ES-I3 (cell line): ENCODE measurements at regions not wholly inside any gene's neighbourhood (a gene's known extent, or its start where the extent isn't known, plus 50 kb on each side); places are given as distances from the start of the nearest gene placed in this dataset.
"Not testable (repeated sequence)": the region's sequence is repeated elsewhere in the genome, so short reads cannot be mapped to it uniquely, and the experiment has no call there.

Experiments used
- H3K36me3 ChIP-seq: 2 replicates; pipeline ENCODE4 v1.6.1; 2013; ENCODE audit warnings: mild to moderate bottlenecking, low read length, control low read depth, moderate library complexity; ENCODE audit not compliant: insufficient read depth
- H3K4me1 ChIP-seq: 2 replicates; pipeline ENCODE4 v1.6.1; 2013; ENCODE audit warnings: mild to moderate bottlenecking, control low read depth, low read length; ENCODE audit not compliant: insufficient read depth
- H3K9ac ChIP-seq: 2 replicates; pipeline ENCODE4 v1.6.1; 2013; ENCODE audit warnings: low read depth, mild to moderate bottlenecking, low read length, moderate library complexity
- H3K9me3 ChIP-seq: 2 replicates; pipeline ENCODE4 v1.6.1; 2013; ENCODE audit warnings: mild to moderate bottlenecking, low read length, moderate library complexity; ENCODE audit not compliant: control insufficient read depth, insufficient read depth

- Histone ChIP-seq H3K9me3 (no peaks in the 10 kb centered on the region; the same call in 1 of the 2 replicates), H3K4me1 (no peaks in the 10 kb centered on the region), H3K9ac (no peak overlapping the region), H3K36me3 (no peaks in the 10 kb centered on the region)
These were observed 295.2 kb downstream of the GJA1 start for GRCh38 chr6:121730616-121731015.

GRCh38 chr6:121731381-121731780 lies 295.9 kb downstream of the GJA1 start:
- H3K36me3 ChIP-seq, result no peaks in the 10 kb centered on the region
- H3K9me3 ChIP-seq, result no peaks in the 10 kb centered on the region; the same call in 1 of the 2 replicates
- H3K4me1 ChIP-seq, result no peaks in the 10 kb centered on the region
- H3K9ac ChIP-seq, result no peak overlapping the region

- no peak overlapping the region for H3K9ac ChIP-seq
- no peaks in the 10 kb centered on the region for H3K4me1 ChIP-seq
- no peaks in the 10 kb centered on the region; the same call in 1 of the 2 replicates for H3K9me3 ChIP-seq
- H3K36me3 ChIP-seq, result no peaks in the 10 kb centered on the region
These were observed 297.2 kb downstream of the GJA1 start for GRCh38 chr6:121732641-121733040.

GRCh38 chr6:121733234-121733633 lies 297.8 kb downstream of the GJA1 start:
- H3K36me3 ChIP-seq, result no peaks in the 10 kb centered on the region
- no peaks in the 10 kb centered on the region for H3K4me1 ChIP-seq
- no peaks in the 10 kb centered on the region; the same call in 1 of the 2 replicates for H3K9me3 ChIP-seq
- H3K9ac ChIP-seq, result no peak overlapping the region

- not testable (repeated sequence) for H3K36me3 ChIP-seq, H3K9me3 ChIP-seq, H3K9ac ChIP-seq, H3K4me1 ChIP-seq
These were observed 304.7 kb downstream of the GJA1 start for GRCh38 chr6:121740188-121740587.

- Histone ChIP-seq H3K9me3 (no peaks in the 10 kb centered on the region), H3K36me3 (no peaks in the 10 kb centered on the region), H3K4me1 (no peaks in the 10 kb centered on the region), H3K9ac (no peak overlapping the region)
These were observed 308.2 kb downstream of the GJA1 start for GRCh38 chr6:121743691-121744090.

GRCh38 chr6:121748376-121748775 lies 312.9 kb downstream of the GJA1 start:
- Histone ChIP-seq H3K36me3 (no peaks in the 10 kb centered on the region), H3K9ac (no peak overlapping the region), H3K9me3 (no peaks in the 10 kb centered on the region), H3K4me1 (no peaks in the 10 kb centered on the region)

- no peak overlapping the region for H3K9ac ChIP-seq
- H3K4me1 ChIP-seq, result no peaks in the 10 kb centered on the region
- no peaks in the 10 kb centered on the region for H3K9me3 ChIP-seq
- H3K36me3 ChIP-seq, result no peaks in the 10 kb centered on the region
These were observed 313.4 kb downstream of the GJA1 start for GRCh38 chr6:121748850-121749249.

- no peaks in the 10 kb centered on the region for H3K4me1 ChIP-seq
- H3K9me3 ChIP-seq, result no peaks in the 10 kb centered on the region
- no peak overlapping the region for H3K9ac ChIP-seq
- H3K36me3 ChIP-seq, result no peaks in the 10 kb centered on the region
These were observed 320.0 kb downstream of the GJA1 start for GRCh38 chr6:121755485-121755884.

GRCh38 chr6:121756666-121757065 lies 321.2 kb downstream of the GJA1 start:
- H3K36me3 ChIP-seq, result no peaks in the 10 kb centered on the region
- H3K9ac ChIP-seq, result no peak overlapping the region
- no peaks in the 10 kb centered on the region for H3K9me3 ChIP-seq

GRCh38 chr6:121759370-121759769 lies 323.9 kb downstream of the GJA1 start:
- Histone ChIP-seq H3K9ac (no peak overlapping the region), H3K36me3 (no peaks in the 10 kb centered on the region), H3K4me1 (peaks cover 4% of the 10 kb centered on the region; the same call in 1 of the 2 replicates), H3K9me3 (no peaks in the 10 kb centered on the region)

More at GRCh38 chr6:121756666-121757065, 321.2 kb downstream of the GJA1 start:
- peaks cover 4% of the 10 kb centered on the region; the same call in 1 of the 2 replicates for H3K4me1 ChIP-seq

- H3K9me3 ChIP-seq, result no peaks in the 10 kb centered on the region
- H3K4me1 ChIP-seq, result peaks cover 4% of the 10 kb centered on the region; the same call in 1 of the 2 replicates
- H3K36me3 ChIP-seq, result no peaks in the 10 kb centered on the region
- no peak overlapping the region for H3K9ac ChIP-seq
These were observed 324.7 kb downstream of the GJA1 start for GRCh38 chr6:121760191-121760590.

GRCh38 chr6:121760745-121761144 lies 325.3 kb downstream of the GJA1 start:
- H3K4me1 ChIP-seq, result peaks cover 4% of the 10 kb centered on the region; the same call in 1 of the 2 replicates
- H3K9me3 ChIP-seq, result no peaks in the 10 kb centered on the region
- no peaks in the 10 kb centered on the region for H3K36me3 ChIP-seq
- H3K9ac ChIP-seq, result no peak overlapping the region

- Histone ChIP-seq H3K36me3 (no peaks in the 10 kb centered on the region), H3K9me3 (no peaks in the 10 kb centered on the region), H3K9ac (no peak overlapping the region), H3K4me1 (peaks cover 4% of the 10 kb centered on the region; the same call in 1 of the 2 replicates)
These were observed 329.0 kb downstream of the GJA1 start for GRCh38 chr6:121764493-121764892.

GRCh38 chr6:121765060-121765459 lies 329.6 kb downstream of the GJA1 start:
- Histone ChIP-seq H3K4me1 (peaks cover 4% of the 10 kb centered on the region; the same call in 1 of the 2 replicates), H3K36me3 (no peaks in the 10 kb centered on the region), H3K9me3 (no peaks in the 10 kb centered on the region), H3K9ac (no peak overlapping the region)

- Histone ChIP-seq H3K9ac (no peak overlapping the region), H3K4me1 (no peaks in the 10 kb centered on the region), H3K36me3 (no peaks in the 10 kb centered on the region), H3K9me3 (no peaks in the 10 kb centered on the region)
These were observed 331.8 kb downstream of the GJA1 start for GRCh38 chr6:121767211-121767610.
